ENCODE measurements at regions not wholly inside any gene's neighbourhood (a gene's known extent, or its start where the extent isn't known, plus 50 kb on each side); places are given as distances from the start of the nearest gene placed in this dataset.

DNA sequence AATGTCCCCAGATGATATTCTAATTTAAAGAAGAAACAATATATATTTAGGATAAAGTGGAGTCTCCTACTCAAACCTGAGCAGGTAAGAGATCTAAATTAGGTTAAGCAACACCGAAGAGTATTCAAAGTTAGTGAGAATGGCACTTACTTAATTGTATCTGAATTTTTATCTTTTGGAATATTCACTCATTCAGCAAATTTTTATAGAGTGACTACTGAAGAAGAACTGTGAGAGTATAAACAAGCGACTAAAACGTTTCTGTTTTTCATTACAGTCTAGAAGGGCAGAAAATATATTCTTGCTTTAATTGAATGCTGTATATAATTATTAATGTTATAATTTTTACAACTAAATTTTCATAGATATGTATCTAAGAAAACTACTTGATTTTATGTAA is 567.7 kb upstream of the TBL1XR1 start:
- Histone ChIP-seq H2AFZ (ENCODE audit: low read length) (no peak overlapping the region), H3K4me2 (ENCODE audit: low read depth, low read length, poor library complexity, severe bottlenecking) (no peak overlapping the region), H3K9me3 (ENCODE audit: insufficient read depth, low read depth, low read length) (peaks cover 13% of the 10 kb centered on the region; the same call in 1 of the 2 replicates), H3K9ac (ENCODE audit: low read depth, low read length, poor library complexity, severe bottlenecking) (no peak overlapping the region), H3K9me2 (replicated peaks; ENCODE audit: low read depth, low read length) (no peaks in the 10 kb centered on the region), H3K79me2 (ENCODE audit: insufficient read depth, low read length) (no peaks in the 10 kb centered on the region), H4K20me1 (ENCODE audit: insufficient read depth, low read length, poor library complexity, severe bottlenecking) (no peaks in the 10 kb centered on the region), H3K36me3 (ENCODE audit: insufficient read depth, low read length) (no peaks in the 10 kb centered on the region), H3F3A (ENCODE audit: low read depth) (no peaks in the 10 kb centered on the region), H3K27me3 (ENCODE audit: insufficient read depth, low read length, poor library complexity, severe bottlenecking) (no peaks in the 10 kb centered on the region), H3K4me1 (ENCODE audit: insufficient read depth, low read length, poor library complexity, severe bottlenecking) (peaks cover 27% of the 10 kb centered on the region), H3K4me3 (ENCODE audit: low read length, poor library complexity, severe bottlenecking) (no peak overlapping the region)
- TF ChIP-seq CTCF (conservative IDR thresholded peaks at IDR 0.05; ENCODE audit: low read length), result no peak
- TF ChIP-seq EZH2phosphoT487 (IDR thresholded peaks at IDR 0.05; ENCODE audit: borderline replicate concordance), result no peak

DNA sequence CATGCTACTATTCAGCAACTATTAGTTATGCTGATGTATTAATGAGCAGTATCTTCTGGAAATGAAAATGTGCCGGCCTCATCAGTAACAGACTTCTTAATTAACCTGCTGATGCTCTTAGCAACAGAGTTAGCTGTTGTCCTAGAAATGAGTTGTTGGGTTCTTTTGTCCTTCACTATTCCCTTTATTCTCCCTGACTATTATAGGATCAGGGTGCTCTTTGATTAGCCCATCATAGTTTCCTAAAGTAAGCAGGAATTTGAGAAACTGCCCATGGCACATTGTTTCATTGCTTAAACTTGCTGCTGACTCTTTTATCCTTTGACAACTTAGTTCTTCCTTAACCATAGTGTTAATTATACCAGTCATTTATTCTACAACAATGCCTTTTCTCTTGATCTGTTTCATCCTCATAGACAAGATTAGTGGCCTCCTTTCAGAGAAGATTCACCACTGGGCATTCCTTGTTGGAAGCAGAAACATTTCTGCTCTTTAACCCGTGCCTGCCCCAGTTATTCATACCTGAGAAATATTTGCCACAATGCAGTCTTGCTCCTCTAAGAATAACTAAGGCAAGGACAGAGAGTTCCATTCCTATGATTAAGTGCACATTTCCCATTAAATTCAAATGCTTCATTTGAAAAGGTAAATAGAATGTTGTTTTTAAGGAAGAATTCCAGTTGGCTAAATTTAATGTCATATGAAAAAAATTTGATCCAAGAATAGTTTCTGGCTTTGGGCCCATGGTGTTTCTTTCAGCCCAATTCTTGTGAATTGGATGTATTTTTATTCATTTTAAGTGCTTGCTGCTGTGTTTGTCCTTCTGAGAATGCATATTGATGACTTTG is 573.3 kb upstream of the TBL1XR1 start:
- Histone ChIP-seq H3K4me1 (ENCODE audit: insufficient read depth, low read length, poor library complexity, severe bottlenecking) (peaks cover 29% of the 10 kb centered on the region), H3K9me3 (ENCODE audit: insufficient read depth, low read depth, low read length) (peaks cover 13% of the 10 kb centered on the region; the same call in 1 of the 2 replicates), H3K79me2 (ENCODE audit: insufficient read depth, low read length) (no peaks in the 10 kb centered on the region), H3K36me3 (ENCODE audit: insufficient read depth, low read length) (no peaks in the 10 kb centered on the region), H3K9me2 (replicated peaks; ENCODE audit: low read depth, low read length) (no peaks in the 10 kb centered on the region), H4K20me1 (ENCODE audit: insufficient read depth, low read length, poor library complexity, severe bottlenecking) (no peaks in the 10 kb centered on the region), H3F3A (ENCODE audit: low read depth) (no peaks in the 10 kb centered on the region), H3K4me2 (ENCODE audit: low read depth, low read length, poor library complexity, severe bottlenecking) (no peak overlapping the region), H3K4me3 (ENCODE audit: low read length, poor library complexity, severe bottlenecking) (no peak overlapping the region), H2AFZ (ENCODE audit: low read length) (no peak overlapping the region), H3K27me3 (ENCODE audit: insufficient read depth, low read length, poor library complexity, severe bottlenecking) (no peaks in the 10 kb centered on the region), H3K9ac (ENCODE audit: low read depth, low read length, poor library complexity, severe bottlenecking) (no peak overlapping the region)
- TF ChIP-seq EZH2phosphoT487 (IDR thresholded peaks at IDR 0.05; ENCODE audit: borderline replicate concordance), result no peak
- no peak for TF ChIP-seq CTCF (conservative IDR thresholded peaks at IDR 0.05; ENCODE audit: low read length)

GRCh38 chr3:177771780-177772179 is 574.5 kb upstream of the TBL1XR1 start:
- H3K27me3 ChIP-seq (ENCODE audit: insufficient read depth, low read length, poor library complexity, severe bottlenecking), result no peaks in the 10 kb centered on the region
- no peaks in the 10 kb centered on the region for H3K36me3 ChIP-seq (ENCODE audit: insufficient read depth, low read length)
- no peaks in the 10 kb centered on the region for H4K20me1 ChIP-seq (ENCODE audit: insufficient read depth, low read length, poor library complexity, severe bottlenecking)
- H3K4me3 ChIP-seq (ENCODE audit: low read length, poor library complexity, severe bottlenecking), result no peak overlapping the region
- no peaks in the 10 kb centered on the region for H3K9me2 ChIP-seq (replicated peaks; ENCODE audit: low read depth, low read length)
- peaks cover 26% of the 10 kb centered on the region for H3K4me1 ChIP-seq (ENCODE audit: insufficient read depth, low read length, poor library complexity, severe bottlenecking)
- H3K9ac ChIP-seq (ENCODE audit: low read depth, low read length, poor library complexity, severe bottlenecking), result no peak overlapping the region
- no peaks in the 10 kb centered on the region for H3F3A ChIP-seq (ENCODE audit: low read depth)
- H3K4me2 ChIP-seq (ENCODE audit: low read depth, low read length, poor library complexity, severe bottlenecking), result no peak overlapping the region
- H3K9me3 ChIP-seq (ENCODE audit: insufficient read depth, low read depth, low read length), result peaks cover 13% of the 10 kb centered on the region; the same call in 1 of the 2 replicates
- H2AFZ ChIP-seq (ENCODE audit: low read length), result no peak overlapping the region
- TF ChIP-seq EZH2phosphoT487 (IDR thresholded peaks at IDR 0.05; ENCODE audit: borderline replicate concordance) (no peak), CTCF (conservative IDR thresholded peaks at IDR 0.05; ENCODE audit: low read length) (no peak)
- H3K79me2 ChIP-seq (ENCODE audit: insufficient read depth, low read length), result no peaks in the 10 kb centered on the region

All from Loucy (cell line).